ENCODE measurements at regions not wholly inside any gene's neighbourhood (a gene's known extent, or its start where the extent isn't known, plus 50 kb on each side); places are given as distances from the start of the nearest gene placed in this dataset.

DNA sequence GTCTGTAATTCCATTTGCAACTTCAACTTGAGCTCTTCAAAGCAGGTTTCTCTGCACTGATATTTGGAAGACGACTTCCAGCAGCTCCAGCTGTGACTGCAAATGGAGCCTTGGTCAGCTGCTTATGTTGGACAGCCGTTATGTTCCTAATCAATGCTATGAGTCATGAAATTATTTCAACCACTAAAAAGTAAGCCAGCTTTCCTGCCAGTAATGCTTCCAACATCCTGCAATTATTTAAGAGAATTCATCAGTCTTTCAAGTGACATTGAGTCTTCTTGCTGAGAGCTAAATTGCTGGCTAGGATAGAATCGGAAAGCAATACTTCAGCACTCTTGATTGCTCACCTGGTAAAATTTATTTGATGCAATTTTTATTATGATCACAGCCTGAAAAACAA lies 375.7 kb downstream of the MMUT start:
- Histone ChIP-seq H3K36me3 (no peaks in the 10 kb centered on the region), H3K27me3 (no peaks in the 10 kb centered on the region), H3K9me3 (no peaks in the 10 kb centered on the region), H3K4me1 (no peaks in the 10 kb centered on the region), H3K4me3 (no peak overlapping the region), H3K27ac (no peak overlapping the region)
- TF ChIP-seq, protein P1, sequence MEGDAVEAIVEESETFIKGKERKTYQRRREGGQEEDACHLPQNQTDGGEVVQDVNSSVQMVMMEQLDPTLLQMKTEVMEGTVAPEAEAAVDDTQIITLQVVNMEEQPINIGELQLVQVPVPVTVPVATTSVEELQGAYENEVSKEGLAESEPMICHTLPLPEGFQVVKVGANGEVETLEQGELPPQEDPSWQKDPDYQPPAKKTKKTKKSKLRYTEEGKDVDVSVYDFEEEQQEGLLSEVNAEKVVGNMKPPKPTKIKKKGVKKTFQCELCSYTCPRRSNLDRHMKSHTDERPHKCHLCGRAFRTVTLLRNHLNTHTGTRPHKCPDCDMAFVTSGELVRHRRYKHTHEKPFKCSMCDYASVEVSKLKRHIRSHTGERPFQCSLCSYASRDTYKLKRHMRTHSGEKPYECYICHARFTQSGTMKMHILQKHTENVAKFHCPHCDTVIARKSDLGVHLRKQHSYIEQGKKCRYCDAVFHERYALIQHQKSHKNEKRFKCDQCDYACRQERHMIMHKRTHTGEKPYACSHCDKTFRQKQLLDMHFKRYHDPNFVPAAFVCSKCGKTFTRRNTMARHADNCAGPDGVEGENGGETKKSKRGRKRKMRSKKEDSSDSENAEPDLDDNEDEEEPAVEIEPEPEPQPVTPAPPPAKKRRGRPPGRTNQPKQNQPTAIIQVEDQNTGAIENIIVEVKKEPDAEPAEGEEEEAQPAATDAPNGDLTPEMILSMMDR (IDR thresholded peaks at IDR 0.05) = no peak
- ATAC-seq = no peak
- DNase-seq = no peak
- intact Hi-C loops (cut with DNase I) = no loop called here

GRCh38 chr6:49082611-49083010 lies 380.4 kb downstream of the MMUT start:
- TF ChIP-seq, protein P1 (IDR thresholded peaks at IDR 0.05) = no peak
- DNase-seq = no peak
- H3K9me3 ChIP-seq = no peaks in the 10 kb centered on the region
- H3K27me3 ChIP-seq = no peaks in the 10 kb centered on the region
- intact Hi-C loops (cut with DNase I) = no loop called here
- H3K27ac ChIP-seq = no peak overlapping the region
- H3K4me3 ChIP-seq = no peak overlapping the region
- no peaks in the 10 kb centered on the region for H3K36me3 ChIP-seq
- no peaks in the 10 kb centered on the region for H3K4me1 ChIP-seq
- ATAC-seq = no peak

- ATAC-seq (no peak), DNase-seq (no peak)
- Histone ChIP-seq H3K4me1 (no peaks in the 10 kb centered on the region), H3K36me3 (no peaks in the 10 kb centered on the region), H3K27me3 (no peaks in the 10 kb centered on the region), H3K4me3 (no peak overlapping the region), H3K9me3 (peaks cover 3% of the 10 kb centered on the region), H3K27ac (no peak overlapping the region)
- TF ChIP-seq, protein P1 (IDR thresholded peaks at IDR 0.05) = no peak
- intact Hi-C loops (cut with DNase I) = no loop called here
Observed at GRCh38 chr6:49072885-49073620, 390.0 kb downstream of the MMUT start.

DNA sequence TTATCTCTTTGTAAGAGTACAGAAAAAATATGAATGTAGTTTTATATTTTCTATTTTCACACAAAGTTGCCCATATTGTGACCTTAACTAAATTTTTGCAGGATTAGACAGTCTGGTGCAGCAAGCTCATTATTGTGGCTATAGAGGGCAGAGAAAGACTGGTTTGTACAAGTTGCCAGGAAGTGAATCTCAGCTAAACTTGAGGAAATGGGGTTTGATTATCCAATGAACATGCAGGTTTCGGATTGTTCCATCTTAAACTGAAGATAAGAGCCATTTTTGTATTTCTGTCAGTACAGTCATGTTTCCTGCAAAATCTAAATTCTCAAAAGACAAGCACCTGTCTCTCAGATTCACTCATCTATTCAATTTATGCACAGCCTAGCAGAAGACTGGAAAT lies 390.9 kb downstream of the MMUT start:
- intact Hi-C loops (cut with DNase I) = no loop called here
- ATAC-seq (no peak), DNase-seq (no peak)
- H3K9me3 ChIP-seq = peaks cover 3% of the 10 kb centered on the region
- no peak overlapping the region for H3K4me3 ChIP-seq
- TF ChIP-seq, protein P1 (IDR thresholded peaks at IDR 0.05) = no peak
- H3K27me3 ChIP-seq = no peaks in the 10 kb centered on the region
- no peaks in the 10 kb centered on the region for H3K36me3 ChIP-seq
- no peaks in the 10 kb centered on the region for H3K4me1 ChIP-seq
- no peak overlapping the region for H3K27ac ChIP-seq

- intact Hi-C loops (cut with DNase I) = no loop called here
- H3K4me1 ChIP-seq = no peaks in the 10 kb centered on the region
- H3K36me3 ChIP-seq = no peaks in the 10 kb centered on the region
- H3K4me3 ChIP-seq = no peak overlapping the region
- no peak for ATAC-seq
- no peak for DNase-seq
- no peaks in the 10 kb centered on the region for H3K27me3 ChIP-seq
- TF ChIP-seq, protein P1 (IDR thresholded peaks at IDR 0.05) = no peak
- peaks cover 3% of the 10 kb centered on the region for H3K9me3 ChIP-seq
- no peak overlapping the region for H3K27ac ChIP-seq
Observed at GRCh38 chr6:49070411-49070810, 392.6 kb downstream of the MMUT start.

GRCh38 chr6:49054311-49054710 lies 408.7 kb downstream of the MMUT start:
- DNase-seq = no peak
- H3K27me3 ChIP-seq = no peaks in the 10 kb centered on the region
- no peak overlapping the region for H3K27ac ChIP-seq
- intact Hi-C loops (cut with DNase I) = no loop called here
- H3K4me1 ChIP-seq = no peaks in the 10 kb centered on the region
- no peak overlapping the region for H3K4me3 ChIP-seq
- no peaks in the 10 kb centered on the region for H3K36me3 ChIP-seq
- TF ChIP-seq, protein P1 (IDR thresholded peaks at IDR 0.05) = no peak
- no peaks in the 10 kb centered on the region for H3K9me3 ChIP-seq
- ATAC-seq = no peak
